ENCODE measurements at regions not wholly inside any gene's neighbourhood (a gene's known extent, or its start where the extent isn't known, plus 50 kb on each side); places are given as distances from the start of the nearest gene placed in this dataset.

GRCh38 chr5:91929522-91929817 is 546.4 kb upstream of the ARRDC3 start:
- TF ChIP-seq CTCF (IDR thresholded peaks at IDR 0.05) (no peak), POLR2A (IDR thresholded peaks at IDR 0.05) (no peak)
